SK-N-SH (cell line): ENCODE measurements at regions not wholly inside any gene's neighbourhood (a gene's known extent, or its start where the extent isn't known, plus 50 kb on each side); places are given as distances from the start of the nearest gene placed in this dataset.

Experiments
- CTCF ChIA-PET: fragments of 300-600, 350-600 bp; formaldehyde crosslinking; extraction: SDS; loops from one replicate; lab custom pipeline; 2021; lab: Yijun Ruan, JAX
- POLR2A ChIA-PET: fragments of 350-600 bp; sonication (Branson Sonifier 250); formaldehyde crosslinking; extraction: SDS; loops from one replicate; lab custom pipeline; 2020; ENCODE audit warnings: antibody characterized with exemption, inconsistent platforms; lab: Yijun Ruan, JAX
- DNase-seq: peaks from one replicate; pipeline ENCODE4 v3.0.0; 2012
- H2AFZ ChIP-seq: fragments of 200-600 bp; sonication (generic); 2 replicates; pipeline ENCODE4 v1.8.1; 2016; ENCODE audit warnings: antibody characterized with exemption, mild to moderate bottlenecking, low read depth
- H3F3A ChIP-seq: fragments of 200-600 bp; sonication (generic); replicated peaks from 2 replicates; pipeline ENCODE3; 2016; ENCODE audit warnings: antibody characterized with exemption, mild to moderate bottlenecking; ENCODE audit not compliant: insufficient read depth
- H3K27ac ChIP-seq, 2 experiments: fragments of 200-500 bp in 1 of 2; fragments of 200-600 bp in 1 of 2; sonication (Bioruptor generic) in 1 of 2; sonication (generic), shearing (Covaris generic) in 1 of 2; 2 replicates each; pipeline versions ENCODE4 v1.5.1 to v1.6.1; 2014 to 2016; ENCODE audit warnings: low read depth in 2 of 2, inconsistent platforms in 1 of 2, low read length in 1 of 2, mild to moderate bottlenecking in 1 of 2, mixed read lengths in 1 of 2
- H3K27me3 ChIP-seq: fragments of 200-600 bp; sonication (generic), shearing (Covaris generic); 2 replicates; pipeline ENCODE4 v1.6.1; 2016; ENCODE audit warnings: mixed run types; ENCODE audit not compliant: insufficient read depth
- H3K36me3 ChIP-seq, 2 experiments: fragments of 200-500 bp in 1 of 2; fragments of 200-600 bp in 1 of 2; sonication (Bioruptor generic) in 1 of 2; sonication (generic) in 1 of 2; replicated peaks in 1 of 2; 2 replicates each; pipeline versions ENCODE3 to v1.5.1; 2014 to 2016; ENCODE audit warnings: low read length in 1 of 2, mild to moderate bottlenecking in 1 of 2; ENCODE audit not compliant: insufficient read depth in 2 of 2, control insufficient read depth in 1 of 2
- H3K4me1 ChIP-seq, 2 experiments: fragments of 200-500 bp in 1 of 2; fragments of 200-600 bp in 1 of 2; sonication (Bioruptor generic) in 1 of 2; sonication (generic), shearing (Covaris generic) in 1 of 2; 2 replicates each; pipeline versions ENCODE4 v1.5.1 to v1.6.1; 2014 to 2016; ENCODE audit warnings: low read depth in 1 of 2, low read length in 1 of 2, mixed run types in 1 of 2; ENCODE audit not compliant: insufficient read depth in 2 of 2, control insufficient read depth in 1 of 2
- H3K4me2 ChIP-seq: fragments of 200-600 bp; sonication (generic), shearing (Covaris generic); 2 replicates; pipeline ENCODE4 v1.6.1; 2017; ENCODE audit warnings: mixed run types
- H3K4me3 ChIP-seq, 2 experiments: fragments of 200-500 bp in 1 of 2; fragments of 200-600 bp in 1 of 2; sonication (Bioruptor generic) in 1 of 2; sonication (generic), shearing (Covaris generic) in 1 of 2; 2 replicates each; pipeline versions ENCODE4 v1.5.1 to v1.8.1; 2014 to 2016; ENCODE audit warnings: low read depth in 2 of 2, inconsistent platforms in 1 of 2, low read length in 1 of 2, mild to moderate bottlenecking in 1 of 2, mixed read lengths in 1 of 2, moderate library complexity in 1 of 2
- H3K79me2 ChIP-seq: fragments of 200-600 bp; sonication (generic); 2 replicates; pipeline ENCODE4 v1.8.1; 2017; ENCODE audit warnings: mild to moderate bottlenecking; ENCODE audit not compliant: insufficient read depth
- H3K9ac ChIP-seq: fragments of 200-600 bp; sonication (generic); 2 replicates; pipeline ENCODE4 v1.6.1; 2017; ENCODE audit warnings: mixed run types
- H3K9me2 ChIP-seq: fragments of 200-600 bp; sonication (generic); 2 replicates; pipeline ENCODE4 v1.6.1; 2017; ENCODE audit warnings: mixed run types
- H3K9me3 ChIP-seq: fragments of 200-600 bp; sonication (generic); 2 replicates; pipeline ENCODE4 v1.6.1; 2017; ENCODE audit warnings: mixed run types, mild to moderate bottlenecking, moderate library complexity
- H4K20me1 ChIP-seq: fragments of 200-600 bp; sonication (generic); 2 replicates; pipeline ENCODE4 v1.6.1; 2017; ENCODE audit warnings: mild to moderate bottlenecking, mixed run types; ENCODE audit not compliant: insufficient read depth
- EZH2phosphoT487 ChIP-seq: fragments of 200-600 bp; sonication (generic); IDR thresholded peaks from 2 replicates; pipeline ENCODE4 v1.6.1; 2017; ENCODE audit warnings: low read depth, mixed run types, mild to moderate bottlenecking, antibody characterized with exemption, moderate library complexity, borderline replicate concordance
- FOSL2 ChIP-seq: IDR thresholded peaks from 2 replicates; pipeline ENCODE4 v1.4.0; 2012; ENCODE audit warnings: low read depth, mild to moderate bottlenecking, moderate library complexity, borderline replicate concordance
- FOXJ3 ChIP-seq: sonication (generic); formaldehyde crosslinking; IDR thresholded peaks from 2 replicates; pipeline ENCODE4 v1.5.1; 2020; ENCODE audit warnings: mild to moderate bottlenecking, missing genetic modification reagents
- GATA2 ChIP-seq: sonication (generic); formaldehyde crosslinking; IDR thresholded peaks from 2 replicates; pipeline ENCODE4 v1.5.0; 2020; ENCODE audit warnings: mild to moderate bottlenecking, missing genetic modification reagents
- JUND ChIP-seq: IDR thresholded peaks from 2 replicates; pipeline ENCODE4 v1.4.0; 2012
- MAX ChIP-seq: IDR thresholded peaks from 2 replicates; pipeline ENCODE4 v1.4.0; 2012; ENCODE audit warnings: low read depth
- NRF1 ChIP-seq: IDR thresholded peaks from 2 replicates; pipeline ENCODE4 v1.6.1; 2012; ENCODE audit warnings: low read depth, mild to moderate bottlenecking, low read length
- RFX5 ChIP-seq: IDR thresholded peaks from 2 replicates; pipeline ENCODE4 v1.6.1; 2012; ENCODE audit warnings: mild to moderate bottlenecking, improper control_type of control experiment, low read length
- RXRA ChIP-seq: IDR thresholded peaks from 2 replicates; pipeline ENCODE4 v1.4.0; 2012; ENCODE audit warnings: low read depth, mild to moderate bottlenecking, borderline replicate concordance
- TEAD4 ChIP-seq: IDR thresholded peaks from 2 replicates; pipeline ENCODE4 v1.4.0; 2012; ENCODE audit warnings: mild to moderate bottlenecking, borderline replicate concordance; ENCODE audit not compliant: insufficient read depth
- USF2 ChIP-seq: fragments of 150-350 bp; IDR thresholded peaks from 2 replicates; pipeline ENCODE4 v1.6.1; 2017; ENCODE audit warnings: antibody characterized with exemption, low read length, low read depth, borderline replicate concordance
- YY1 ChIP-seq: IDR thresholded peaks from 2 replicates; pipeline ENCODE4 v1.4.0; 2012; ENCODE audit warnings: low read depth, mild to moderate bottlenecking
- WGBS: methylation state at CpG from one replicate; pipeline ENCODE4 v1.1.6; 2017; ENCODE audit warnings: low lambda C conversion rate; 5-methylcytosine and 5-hydroxymethylcytosine counted together
- TF ChIP-seq, protein P1 (sequence below): IDR thresholded peaks from 2 replicates; pipeline ENCODE4 v1.4.0; 2012; ENCODE audit warnings: low read depth, borderline replicate concordance

DNA sequence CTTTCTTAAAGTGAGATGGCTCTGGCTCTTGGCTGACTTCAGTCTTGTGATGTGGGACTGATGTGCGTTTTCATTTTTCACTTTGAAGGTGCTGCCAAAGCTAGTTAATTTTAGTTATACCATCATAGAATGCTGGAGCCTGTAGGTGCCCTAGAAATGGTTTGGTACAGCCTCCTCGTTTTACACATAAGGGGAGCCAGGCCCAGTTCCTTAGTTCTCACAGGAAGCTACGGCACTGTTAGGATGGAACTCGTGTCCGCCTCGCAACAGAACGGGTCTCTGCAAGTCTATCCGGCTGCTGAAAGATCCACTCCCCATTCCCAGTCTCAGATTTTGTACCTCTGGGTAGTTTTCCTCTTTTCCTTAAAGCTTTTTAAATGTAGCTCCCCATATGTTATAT lies 173.2 kb upstream of the PRPS1L1 start (continued):
- TF ChIP-seq YY1, result no peak

- ChIA-PET CTCF (interaction anchor here (0.6 to 1.0 kb wide), 2 partner anchors 10 to 851 kb away, joined by 3 to 4 read pairs; no protein-coding TSS in a partner anchor), POLR2A (no interaction called here)
- DNase-seq, result no peak
- Histone ChIP-seq H2AFZ (no peak overlapping the region), H3K9ac (no peak overlapping the region), H3K27me3 (no peaks in the 10 kb centered on the region), H3F3A (no peaks in the 10 kb centered on the region), H3K27ac (no peak overlapping the region), H4K20me1 (no peaks in the 10 kb centered on the region), H3K9me3 (no peaks in the 10 kb centered on the region), H3K4me1 (peaks cover 0 to 2% of the 10 kb centered on the region in 2 experiments; a peak in 2 of 4 replicates), H3K9me2 (peaks cover 6% of the 10 kb centered on the region; the same call in 1 of the 2 replicates), H3K79me2 (no peaks in the 10 kb centered on the region), H3K36me3 (no peaks in the 10 kb centered on the region), H3K4me3 (no peak overlapping the region), H3K4me2 (no peak overlapping the region)
- TF ChIP-seq JUND (no peak), FOXJ3 (CRISPR knock-in tag) (no peak)
Observed at GRCh38 chr7:18201350-18201749, 173.7 kb upstream of the PRPS1L1 start.

GRCh38 chr7:18202315-18203045 lies 174.8 kb upstream of the PRPS1L1 start:
- no peaks in the 10 kb centered on the region for H3K79me2 ChIP-seq
- H3K4me2 ChIP-seq, result no peak overlapping the region
- ChIA-PET POLR2A (no interaction called here), CTCF (interaction anchor here (0.8 to 1.5 kb wide), 3 partner anchors 9 to 430 kb away, joined by 3 read pairs; no protein-coding TSS in a partner anchor)
- H3K9ac ChIP-seq, result no peak overlapping the region
- H3K27ac ChIP-seq, result no peak overlapping the region
- H3K4me3 ChIP-seq, result no peak overlapping the region
- no peaks in the 10 kb centered on the region for H3K36me3 ChIP-seq
- no peaks in the 10 kb centered on the region for H3K9me3 ChIP-seq
- WGBS, result 43% methylated on average over 3 of the region's 3 CpGs
- no peaks in the 10 kb centered on the region for H4K20me1 ChIP-seq
- no peak for TF ChIP-seq RFX5
- TF ChIP-seq, protein P1, sequence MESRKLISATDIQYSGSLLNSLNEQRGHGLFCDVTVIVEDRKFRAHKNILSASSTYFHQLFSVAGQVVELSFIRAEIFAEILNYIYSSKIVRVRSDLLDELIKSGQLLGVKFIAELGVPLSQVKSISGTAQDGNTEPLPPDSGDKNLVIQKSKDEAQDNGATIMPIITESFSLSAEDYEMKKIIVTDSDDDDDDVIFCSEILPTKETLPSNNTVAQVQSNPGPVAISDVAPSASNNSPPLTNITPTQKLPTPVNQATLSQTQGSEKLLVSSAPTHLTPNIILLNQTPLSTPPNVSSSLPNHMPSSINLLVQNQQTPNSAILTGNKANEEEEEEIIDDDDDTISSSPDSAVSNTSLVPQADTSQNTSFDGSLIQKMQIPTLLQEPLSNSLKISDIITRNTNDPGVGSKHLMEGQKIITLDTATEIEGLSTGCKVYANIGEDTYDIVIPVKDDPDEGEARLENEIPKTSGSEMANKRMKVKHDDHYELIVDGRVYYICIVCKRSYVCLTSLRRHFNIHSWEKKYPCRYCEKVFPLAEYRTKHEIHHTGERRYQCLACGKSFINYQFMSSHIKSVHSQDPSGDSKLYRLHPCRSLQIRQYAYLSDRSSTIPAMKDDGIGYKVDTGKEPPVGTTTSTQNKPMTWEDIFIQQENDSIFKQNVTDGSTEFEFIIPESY, result no peak
- no peak for TF ChIP-seq GATA2 (CRISPR knock-in tag)
- TF ChIP-seq TEAD4, result no peak
- no peak for TF ChIP-seq NRF1
- no peak for TF ChIP-seq MAX
- no peak for TF ChIP-seq YY1
- TF ChIP-seq RXRA, result no peak
- no peak for TF ChIP-seq FOSL2
- no peak for TF ChIP-seq USF2
- TF ChIP-seq EZH2phosphoT487, result no peak
- no peak for DNase-seq
- H2AFZ ChIP-seq, result no peak overlapping the region
- H3K27me3 ChIP-seq, result no peaks in the 10 kb centered on the region
- peaks cover 6% of the 10 kb centered on the region; the same call in 1 of the 2 replicates for H3K9me2 ChIP-seq
- H3K4me1 ChIP-seq, result peaks cover 0 to 2% of the 10 kb centered on the region in 2 experiments; a peak in 2 of 4 replicates
- no peaks in the 10 kb centered on the region for H3F3A ChIP-seq
